Activated CD4-positive, alpha-beta T cell treated with anti-CD3 and anti-CD28 coated beads for 24 hours (primary cell): ENCODE measurements at regions not wholly inside any gene's neighbourhood (a gene's known extent, or its start where the extent isn't known, plus 50 kb on each side); places are given as distances from the start of the nearest gene placed in this dataset.

ENCODE experiments used
- DNase-seq, 2 donors: peaks; one replicate each; pipeline ENCODE4 v3.0.0-alpha.2; 2020; ENCODE audit warnings: low read depth in 2 of 2

DNA sequence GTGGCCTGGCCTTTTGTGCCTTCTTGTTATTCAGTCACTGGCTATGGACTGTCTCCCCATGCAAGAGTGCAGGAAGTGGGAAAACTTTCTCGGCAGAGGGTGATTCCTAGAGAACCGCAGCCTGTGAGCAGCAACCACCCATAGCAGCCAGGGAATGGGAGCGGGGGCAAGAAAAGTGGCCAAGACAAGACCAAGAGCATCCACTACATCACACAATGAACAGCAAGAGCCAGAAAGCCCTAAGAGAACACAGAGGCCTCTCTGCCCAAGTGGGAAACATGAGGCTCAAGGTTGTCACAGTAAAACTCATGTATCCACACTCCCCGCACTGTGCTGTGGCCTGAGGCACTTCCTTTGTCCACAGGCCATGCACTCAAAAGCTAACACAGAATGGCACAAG is 129.1 kb upstream of the FSTL4 start:
- no peak for DNase-seq

DNA sequence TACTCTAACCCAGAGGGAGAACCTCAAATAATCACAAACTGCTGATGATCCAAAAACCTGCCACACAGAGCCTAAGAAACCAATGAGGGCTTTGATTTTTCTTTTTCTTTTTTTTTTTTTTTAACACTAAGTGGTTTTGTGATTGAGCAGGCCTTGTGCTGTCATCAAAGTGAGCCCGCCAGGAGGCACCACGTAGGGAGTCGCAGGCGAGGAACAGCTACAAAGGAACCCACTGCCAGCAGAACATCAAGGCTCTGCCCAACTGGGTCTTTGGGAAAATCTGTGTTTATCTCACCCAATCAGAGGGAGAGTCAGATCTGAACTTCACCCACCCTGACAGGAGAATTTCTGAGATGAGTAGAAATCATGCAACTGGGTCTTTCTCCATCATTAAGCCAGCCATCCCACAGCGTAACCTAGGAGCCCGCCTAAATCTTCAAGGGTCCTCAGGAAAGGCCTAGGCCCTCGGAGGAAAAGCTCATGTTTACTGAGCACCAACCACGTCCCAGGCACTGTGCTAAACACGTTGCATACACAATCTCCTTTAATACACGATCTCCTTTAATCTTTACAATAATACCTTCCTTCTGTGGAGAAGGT is 126.9 kb upstream of the FSTL4 start:
- no peak for DNase-seq

DNA sequence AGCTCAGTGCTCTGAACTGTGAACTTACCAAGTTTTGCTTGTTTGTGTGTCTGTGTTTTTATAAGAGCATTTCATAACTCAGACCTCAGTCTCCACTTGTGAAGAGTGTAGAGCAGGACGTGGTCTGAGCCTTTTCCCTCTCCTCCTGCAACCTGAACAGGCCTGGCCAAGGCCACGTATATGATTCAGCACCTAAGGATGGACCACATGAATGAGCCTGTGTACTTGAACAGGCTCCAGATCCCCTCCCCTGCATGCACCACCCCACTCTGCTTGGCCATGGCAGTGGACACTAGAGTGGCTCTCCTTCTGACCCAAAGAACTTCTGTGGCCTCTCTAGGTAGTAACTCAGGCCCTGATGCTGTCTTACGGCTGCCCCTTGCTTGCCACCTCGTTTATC is 125.9 kb upstream of the FSTL4 start:
- no peak for DNase-seq

DNA sequence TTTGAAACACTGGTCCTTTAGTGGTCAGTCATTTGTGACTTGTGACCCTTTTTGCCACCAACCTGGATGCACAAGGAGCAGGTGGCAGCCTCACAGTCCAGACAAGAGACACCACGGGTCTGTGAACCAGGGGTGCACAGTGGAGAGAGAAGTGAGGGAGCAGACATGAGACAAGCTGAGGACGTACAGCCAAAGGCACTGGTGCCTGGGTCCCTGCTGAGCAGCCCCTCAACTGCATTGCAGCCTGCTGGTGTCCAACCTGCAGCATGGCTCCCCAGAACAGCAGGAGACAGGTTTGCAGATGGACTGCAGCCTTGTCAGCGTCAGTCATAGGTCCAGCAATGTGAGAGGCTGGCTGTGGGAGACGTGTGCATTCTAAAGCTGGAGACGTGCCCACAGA is 124.2 kb upstream of the FSTL4 start:
- DNase-seq = no peak

DNA sequence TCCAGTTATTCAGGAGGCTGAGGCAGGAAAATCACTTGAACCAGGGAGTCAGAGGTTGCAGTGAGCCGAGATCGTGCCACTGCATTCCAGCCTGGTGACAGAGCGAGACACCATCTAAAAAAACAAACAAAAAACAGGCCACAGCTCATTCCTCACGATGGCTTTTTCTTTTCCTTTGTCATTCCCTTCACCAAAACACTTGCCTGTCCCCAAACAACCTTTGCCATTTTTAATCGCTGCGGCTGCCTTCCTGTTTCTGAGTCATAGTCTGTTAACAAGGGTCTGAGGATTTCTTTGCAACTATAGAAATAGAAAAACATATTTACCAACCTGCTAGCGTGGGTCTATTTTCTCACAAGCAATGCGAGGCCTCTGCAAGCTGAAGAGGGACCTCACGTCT is 123.0 kb upstream of the FSTL4 start:
- no peak for DNase-seq

DNA sequence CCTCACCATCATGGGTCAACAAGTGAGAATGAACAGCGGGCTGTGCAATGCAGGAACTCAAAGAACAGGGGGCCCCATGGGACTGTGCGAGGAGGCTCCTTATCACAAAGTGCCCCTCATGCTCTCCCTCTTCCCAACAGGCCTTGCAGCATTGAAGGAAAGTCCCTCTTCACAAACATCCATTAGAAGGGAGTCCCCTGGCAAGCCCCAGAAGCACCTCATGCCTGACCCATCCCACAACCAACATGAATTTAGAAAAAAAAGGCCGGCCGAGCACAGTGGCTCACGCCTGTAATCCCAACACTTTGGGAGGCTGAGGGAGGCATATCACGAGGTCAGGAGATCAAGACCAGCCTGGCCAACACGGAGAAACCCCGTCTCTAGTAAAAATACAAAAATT is 122.6 kb upstream of the FSTL4 start:
- no peak for DNase-seq

DNA sequence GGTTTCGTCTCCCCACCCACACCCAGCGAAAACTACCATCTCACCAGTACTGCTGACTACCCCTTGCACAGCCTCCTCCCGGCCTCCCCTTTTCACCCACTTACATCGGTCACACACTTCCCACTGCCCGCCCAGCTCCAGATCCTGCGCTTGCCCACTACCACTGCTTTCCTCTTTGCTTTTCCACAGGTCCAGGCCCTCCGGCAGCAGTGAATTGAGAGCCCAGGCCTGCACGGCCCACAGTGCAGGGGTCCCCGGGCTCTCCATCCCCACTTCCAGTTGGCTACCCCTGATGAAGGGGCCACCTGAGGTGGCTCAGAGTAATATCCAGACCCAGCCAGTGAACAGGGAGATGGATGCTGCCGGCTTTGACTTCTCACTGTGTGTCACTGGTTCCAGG is 120.2 kb upstream of the FSTL4 start:
- no peak for DNase-seq

DNA sequence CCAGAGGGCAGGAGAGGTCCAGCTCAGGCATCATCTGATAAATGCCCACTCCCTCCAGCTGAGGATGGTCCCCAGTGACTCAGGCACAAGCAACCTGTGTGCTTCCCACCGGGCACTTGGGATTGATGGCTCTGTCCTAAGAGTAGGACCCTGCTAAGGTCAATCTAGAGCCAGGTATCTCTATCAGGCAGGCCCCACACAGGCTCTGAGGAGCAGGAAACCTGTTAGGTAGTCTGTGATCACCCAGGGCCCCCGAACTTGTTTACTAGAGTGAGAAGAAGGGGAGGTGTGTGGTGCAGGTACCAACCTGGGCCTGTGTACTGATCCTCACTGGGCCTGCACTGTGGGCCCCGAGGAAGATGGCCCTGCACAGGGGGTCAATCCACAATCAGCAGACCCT is 119.6 kb upstream of the FSTL4 start:
- DNase-seq = no peak

DNA sequence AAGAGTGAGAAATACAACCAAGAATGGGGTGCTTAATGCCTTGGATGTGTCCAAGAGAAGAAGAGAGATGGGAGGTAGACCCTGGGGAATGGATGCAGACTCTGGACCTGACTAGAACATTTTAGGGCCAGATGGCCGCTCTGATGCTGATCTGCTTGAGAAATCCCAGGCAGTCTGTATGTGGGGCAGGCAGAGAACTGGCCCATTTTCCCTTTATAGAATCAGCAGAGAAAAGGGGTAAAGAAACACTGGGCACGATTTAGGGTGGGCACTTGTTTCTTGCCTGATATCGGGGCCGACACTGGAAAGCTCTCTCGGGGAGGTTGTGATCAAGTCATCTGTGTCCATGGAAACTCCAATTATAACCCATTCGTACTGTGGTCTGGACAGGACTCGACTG is 118.5 kb upstream of the FSTL4 start:
- DNase-seq = no peak

DNA sequence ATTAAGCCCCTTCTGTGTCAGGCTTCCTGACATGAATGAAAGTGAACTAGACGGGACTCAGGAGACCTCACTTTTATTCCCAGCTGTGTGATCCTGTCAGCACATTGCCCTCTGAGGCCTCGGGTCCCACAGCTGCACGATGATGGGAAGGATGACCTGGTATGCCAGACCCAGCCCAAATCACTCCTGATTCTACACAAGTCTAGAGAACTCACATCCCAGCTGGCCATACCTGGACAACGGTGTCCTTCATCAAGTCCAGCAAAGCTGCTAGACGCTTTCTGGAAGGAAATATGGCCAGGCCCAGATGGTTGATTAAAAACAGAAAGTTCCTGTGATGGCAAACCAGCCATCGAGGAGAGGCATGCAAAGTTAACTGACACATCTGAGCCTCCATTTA is 118.0 kb upstream of the FSTL4 start:
- DNase-seq = no peak

DNA sequence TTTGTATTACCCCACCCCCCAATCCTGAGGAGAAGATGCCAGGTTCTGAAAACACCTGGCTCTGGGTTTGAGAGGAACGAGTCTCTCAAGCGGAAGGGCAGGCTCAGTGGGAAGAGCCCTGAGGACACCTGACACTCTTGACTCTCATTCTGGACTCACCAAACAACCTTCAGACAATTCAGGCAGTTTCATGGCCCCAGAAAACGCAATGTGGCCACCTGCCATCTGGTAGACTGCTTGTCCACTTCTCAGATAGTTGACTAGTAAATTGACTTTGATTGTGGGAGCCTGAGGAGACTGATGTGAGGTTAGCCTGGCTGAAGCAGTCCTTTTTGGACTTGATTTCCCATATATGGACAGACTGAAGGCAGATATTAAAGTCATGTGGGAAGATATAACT is 117.5 kb upstream of the FSTL4 start:
- DNase-seq = no peak

DNA sequence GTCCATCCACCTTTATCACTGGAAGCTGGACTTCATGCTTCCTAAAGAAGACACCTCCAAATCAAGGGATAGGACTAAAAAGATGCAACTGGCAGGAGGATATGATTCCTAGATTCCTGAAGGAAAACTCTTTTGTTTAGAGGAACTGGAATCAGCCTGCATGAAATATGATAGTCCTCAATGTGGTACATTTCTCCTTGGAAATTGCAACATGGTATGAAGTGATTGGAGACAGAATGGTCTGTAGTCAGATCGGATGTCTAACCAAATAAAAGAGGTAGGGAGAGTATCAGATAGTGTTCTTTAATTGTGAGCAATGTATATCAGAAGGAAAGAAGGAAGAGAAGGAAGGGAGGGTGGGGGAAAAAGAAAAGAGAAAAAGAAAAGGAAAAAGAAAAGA is 116.1 kb upstream of the FSTL4 start:
- no peak for DNase-seq

DNA sequence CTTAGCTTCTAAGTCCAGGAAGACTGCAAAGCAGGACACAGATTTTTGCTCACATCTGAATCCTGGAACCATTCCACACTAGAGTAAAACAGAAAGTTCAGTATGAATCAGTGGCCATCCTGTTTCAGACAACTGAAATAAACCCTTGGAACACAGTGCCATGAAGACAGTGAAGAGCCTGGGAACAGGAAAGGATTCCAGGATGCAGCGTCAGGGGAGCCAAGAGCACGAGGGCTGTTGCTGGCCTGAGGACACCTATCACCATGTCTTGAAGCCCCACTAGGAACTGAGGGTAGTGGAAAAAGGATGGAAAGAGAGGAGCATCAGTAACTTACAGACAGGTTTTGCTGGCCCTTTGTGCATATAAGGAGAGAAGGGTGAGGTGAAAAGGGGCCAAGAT is 115.3 kb upstream of the FSTL4 start:
- DNase-seq = no peak

DNA sequence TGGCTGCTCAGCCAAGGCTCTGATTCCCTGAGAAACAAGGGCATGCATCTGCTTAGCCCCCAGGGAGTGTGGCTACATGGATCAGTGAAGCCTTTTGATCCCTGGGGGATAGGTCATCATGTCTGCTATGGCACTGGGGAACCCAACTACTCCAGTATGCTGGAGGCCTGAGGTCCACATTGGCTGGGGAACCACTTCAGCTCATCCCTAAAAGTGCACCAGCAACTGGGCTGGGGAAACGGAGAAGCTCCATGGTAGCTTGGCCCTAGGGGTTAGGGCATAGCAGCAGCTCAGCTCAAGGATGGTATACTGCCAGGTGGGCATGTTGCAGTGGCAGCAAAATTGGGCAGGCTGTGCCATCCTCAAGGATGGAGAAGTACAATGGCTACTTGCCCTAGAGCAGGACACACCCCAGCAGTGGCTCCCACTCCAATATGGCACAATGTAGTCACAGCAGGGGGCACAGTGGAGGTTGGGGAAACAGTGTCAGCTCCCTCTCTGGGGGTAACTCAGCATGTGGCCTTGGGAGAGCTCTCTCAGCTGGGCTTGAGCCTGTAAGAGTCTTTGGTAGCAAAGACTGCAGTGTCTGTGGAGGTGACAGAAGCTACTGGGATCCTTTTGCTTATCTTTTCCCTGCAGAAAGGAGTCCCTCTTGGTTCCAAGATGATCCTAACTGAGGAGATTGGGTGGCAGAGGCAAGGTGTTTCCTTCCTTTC is 111.5 kb upstream of the FSTL4 start:
- no peak for DNase-seq

DNA sequence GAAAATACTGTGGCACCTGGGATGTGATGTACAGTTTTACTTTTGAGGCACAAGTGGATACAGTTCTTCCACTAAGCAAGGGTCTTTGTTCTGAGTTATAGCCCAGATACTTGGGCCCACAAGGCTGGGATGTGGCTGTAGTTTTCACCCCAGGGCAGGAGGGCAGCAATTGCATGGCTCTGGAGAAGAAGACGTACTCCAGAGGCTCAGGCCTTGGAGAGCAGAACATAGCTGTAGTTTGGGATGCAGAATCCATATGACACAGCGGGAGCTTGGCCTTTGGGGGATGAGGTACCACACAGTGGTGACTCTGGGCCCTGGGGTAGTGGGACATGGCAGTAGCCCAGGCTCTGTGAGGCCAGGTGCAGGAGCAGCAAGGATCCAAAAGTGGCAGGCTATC is 110.8 kb upstream of the FSTL4 start:
- DNase-seq = no peak

DNA sequence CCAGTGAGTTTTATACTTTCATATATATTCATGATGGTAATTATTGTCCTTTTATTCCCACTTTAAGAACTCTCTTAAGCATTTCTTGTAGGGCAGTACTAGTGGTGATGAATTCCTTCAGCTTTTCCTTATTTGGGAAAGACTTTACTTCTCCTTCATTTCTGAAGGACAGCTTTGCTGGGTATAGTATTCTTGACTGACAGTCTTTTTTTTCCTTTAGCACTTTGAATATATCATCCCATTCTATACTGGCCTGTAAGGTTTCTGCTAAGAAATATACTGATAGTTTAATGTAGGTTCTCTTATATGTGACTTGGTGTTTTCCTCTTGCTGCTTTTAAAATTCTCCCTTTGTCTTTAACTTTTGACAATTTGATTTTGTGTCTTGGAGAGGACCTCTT is 109.0 kb upstream of the FSTL4 start:
- DNase-seq = no peak

DNA sequence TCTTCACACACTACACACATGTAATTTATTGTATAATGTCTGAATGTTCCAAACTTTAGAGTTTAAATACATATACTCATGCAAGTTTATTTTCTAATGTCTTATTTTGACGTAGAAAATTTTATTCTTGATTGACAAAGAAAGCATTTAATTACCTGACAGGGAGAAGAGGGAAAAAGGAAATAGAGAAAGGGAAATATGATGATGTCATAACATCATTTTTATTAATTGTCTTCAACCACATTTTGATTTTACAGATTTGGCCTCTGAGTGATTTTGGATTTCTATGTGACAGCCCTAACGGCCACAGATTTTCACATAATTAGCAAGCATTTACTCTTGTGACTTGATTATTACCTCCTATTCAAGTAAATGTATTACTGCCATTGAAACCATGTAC is 106.1 kb upstream of the FSTL4 start:
- no peak for DNase-seq

DNA sequence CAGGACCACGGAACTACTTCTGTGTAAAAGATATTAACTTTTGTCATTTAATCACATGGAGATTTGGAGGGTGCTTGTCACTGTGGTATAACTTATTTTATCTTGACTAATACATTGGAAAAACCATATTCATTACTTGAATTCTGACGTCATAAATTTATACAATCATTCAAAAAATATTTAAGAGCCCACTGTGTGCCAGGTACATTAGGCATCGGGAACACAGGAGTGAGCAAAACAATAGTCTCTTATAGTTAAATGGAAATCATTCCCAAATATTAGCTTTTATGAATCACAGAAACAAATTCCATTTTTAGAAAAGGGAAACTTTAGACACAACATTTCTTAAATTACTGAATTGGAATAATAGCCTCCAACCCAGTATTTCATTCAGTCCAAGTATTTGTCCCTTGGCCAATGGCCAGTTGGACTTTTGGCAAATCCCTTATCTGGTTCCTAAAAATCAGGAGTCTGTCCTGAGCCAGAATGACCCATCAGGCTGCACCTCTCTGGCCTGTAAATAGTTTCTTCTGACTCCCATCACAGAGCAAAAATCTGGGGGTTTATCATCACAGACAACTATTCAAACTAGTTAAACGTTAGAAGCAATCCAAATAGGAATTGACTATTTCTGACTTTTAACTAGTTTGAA is 104.3 kb upstream of the FSTL4 start:
- no peak for DNase-seq

DNA sequence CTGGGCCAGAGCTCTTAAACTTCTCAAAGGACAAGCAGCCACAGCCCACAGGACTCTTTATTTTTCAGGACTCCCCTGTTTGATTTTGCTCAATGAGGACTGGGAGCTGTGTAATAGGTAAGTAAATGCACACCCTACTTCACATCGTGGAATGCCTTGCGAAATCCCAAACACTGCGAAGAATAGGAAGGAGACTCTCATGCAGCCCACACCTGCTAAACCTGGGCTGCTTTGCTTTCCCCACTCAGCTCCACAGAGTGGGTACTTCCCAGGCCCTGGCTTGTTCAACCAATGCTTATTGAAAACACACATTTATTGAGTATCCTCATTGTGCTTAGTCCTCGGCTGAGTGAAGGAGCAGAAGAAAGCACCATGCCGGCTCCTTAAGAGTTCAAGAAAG is 103.3 kb upstream of the FSTL4 start:
- no peak for DNase-seq

DNA sequence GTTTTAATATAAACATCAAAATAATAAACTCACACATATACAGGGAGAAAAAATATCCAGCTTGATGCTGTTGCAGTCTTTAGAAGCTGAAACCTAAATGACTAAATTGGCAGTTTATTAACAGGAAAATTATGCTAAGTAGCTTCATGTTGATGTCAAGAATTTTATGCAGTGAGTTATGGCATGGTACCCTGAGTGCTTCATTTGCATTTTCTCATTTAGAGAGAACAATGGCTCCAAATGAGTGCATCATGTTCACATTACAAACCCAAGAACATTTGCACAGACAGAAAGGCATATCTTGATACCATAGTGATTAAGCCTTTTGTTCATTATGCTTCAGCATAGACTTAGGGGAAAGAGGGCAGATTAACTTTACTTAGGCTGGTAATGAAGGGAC is 102.9 kb upstream of the FSTL4 start:
- no peak for DNase-seq

DNA sequence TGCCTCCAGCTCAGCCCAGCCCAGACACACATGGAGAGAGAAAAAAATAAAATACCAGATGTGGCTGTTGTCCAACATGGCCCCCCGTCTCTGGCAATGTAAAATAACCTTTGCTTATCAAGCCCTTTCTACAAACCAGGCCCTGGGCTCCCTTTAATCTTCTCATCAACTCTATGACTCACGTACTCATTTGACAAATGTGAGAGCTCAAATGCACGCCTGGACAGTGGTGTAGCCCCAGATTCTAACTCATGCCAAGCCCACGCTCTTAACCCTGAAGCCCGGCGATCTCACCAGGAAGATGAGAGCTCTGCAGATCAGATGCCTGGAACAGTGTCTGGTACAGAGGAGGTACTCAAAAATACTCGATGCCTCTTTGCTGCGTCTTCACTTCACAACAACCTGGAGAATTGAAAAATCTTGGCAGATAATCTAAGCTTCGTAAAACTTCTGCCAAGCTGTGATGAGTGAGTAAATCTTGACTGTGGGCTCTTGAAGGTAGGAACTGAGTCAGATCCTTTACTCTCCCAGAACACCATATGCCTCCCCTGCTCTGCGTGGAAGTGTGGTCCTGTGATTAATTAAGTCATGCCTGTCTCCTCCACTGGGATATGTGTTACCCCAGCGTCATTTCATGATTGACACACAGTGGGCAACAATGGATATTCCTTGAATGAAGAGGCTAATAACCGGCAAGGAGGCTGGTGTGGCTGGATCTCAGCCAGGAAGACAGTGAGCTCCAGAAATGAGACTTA is 102.0 kb upstream of the FSTL4 start:
- no peak for DNase-seq

DNA sequence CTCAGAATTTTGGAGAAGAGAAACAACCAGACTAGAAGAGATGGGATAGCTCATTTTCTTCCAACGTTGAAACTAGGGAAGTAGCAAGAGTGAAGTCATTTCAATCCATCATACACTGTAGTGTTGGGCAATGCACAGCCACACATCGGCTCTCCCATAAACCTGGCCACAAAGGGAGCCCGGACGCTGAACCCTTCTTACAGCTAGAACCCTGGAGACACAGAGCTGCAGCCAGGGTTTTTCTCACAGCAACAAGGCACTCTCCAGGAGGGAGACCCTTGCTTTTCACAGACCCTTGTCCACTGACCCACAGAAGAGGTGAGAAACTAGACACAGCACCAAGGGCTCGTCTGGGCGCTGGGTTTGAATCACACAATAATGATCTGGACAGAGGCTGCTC is 101.4 kb upstream of the FSTL4 start:
- no peak for DNase-seq

DNA sequence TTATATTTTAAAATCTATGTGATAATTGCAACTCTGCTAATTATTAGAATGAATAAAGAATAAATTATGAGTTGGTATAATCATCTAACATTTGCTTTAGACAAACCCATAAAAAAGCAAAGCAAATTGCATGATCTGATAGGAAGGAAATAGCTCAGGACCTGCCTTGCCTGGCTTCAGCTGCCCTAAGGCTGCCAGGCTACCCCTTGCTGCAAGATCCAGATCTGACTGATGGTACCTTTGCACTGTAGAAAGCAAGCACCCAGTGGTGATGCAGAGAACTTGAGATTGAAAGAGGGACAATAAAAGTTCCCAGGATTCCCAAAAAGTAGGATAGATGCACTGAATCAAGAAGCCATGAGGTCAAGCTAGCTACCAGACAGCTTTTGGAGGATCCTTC is 100.9 kb upstream of the FSTL4 start:
- DNase-seq = no peak
